ENCODE measurements at regions not wholly inside any gene's neighbourhood (a gene's known extent, or its start where the extent isn't known, plus 50 kb on each side); places are given as distances from the start of the nearest gene placed in this dataset.

DNA sequence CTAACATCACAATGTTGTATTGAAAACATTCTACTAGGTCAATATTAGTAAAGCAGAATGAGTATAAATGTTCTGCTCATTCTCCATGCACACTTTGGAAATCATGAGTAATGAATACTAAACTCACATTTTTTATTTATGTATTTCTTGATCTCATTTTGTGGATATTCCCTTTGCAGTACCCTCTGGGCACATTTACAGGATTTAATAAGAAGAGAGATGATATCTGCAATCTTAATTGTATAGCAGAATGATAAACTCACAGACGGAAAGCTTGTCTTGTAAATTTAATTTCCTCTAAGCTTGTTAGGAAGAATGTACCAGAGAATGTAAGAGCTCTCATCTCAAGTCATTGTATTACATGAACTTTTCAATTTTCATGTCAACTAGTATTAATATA lies 1279.7 kb downstream of the PCDH7 start:
- H3K27ac Mint-ChIP-seq, result no peak overlapping the region
- H3K27me3 Mint-ChIP-seq, result no peaks in the 10 kb centered on the region
- DNase-seq (no peak), ATAC-seq (ENCODE audit: low read depth) (no peak)
- no peaks in the 10 kb centered on the region for H3K4me1 Mint-ChIP-seq
- no peak overlapping the region for H3K4me3 Mint-ChIP-seq
- ChIA-PET POLR2A (no interaction called here), CTCF (no interaction called here)
- no peaks in the 10 kb centered on the region for H3K36me3 Mint-ChIP-seq (ENCODE audit: low read depth)
- intact Hi-C loops (cut with micrococcal nuclease), result no loop called here
- TF ChIP-seq CTCF (IDR thresholded peaks at IDR 0.05), result no peak
- H3K9me3 Mint-ChIP-seq, result no peaks in the 10 kb centered on the region

- H3K36me3 Mint-ChIP-seq (ENCODE audit: low read depth), result no peaks in the 10 kb centered on the region
- POLR2A ChIA-PET, result no interaction called here
- ATAC-seq (ENCODE audit: low read depth), result no peak
- H3K4me1 Mint-ChIP-seq, result no peaks in the 10 kb centered on the region
- no peak overlapping the region for H3K4me3 Mint-ChIP-seq
- CTCF ChIA-PET, result no interaction called here
- intact Hi-C loops (cut with micrococcal nuclease), result no loop called here
- no peak overlapping the region for H3K27ac Mint-ChIP-seq
- H3K27me3 Mint-ChIP-seq, result no peaks in the 10 kb centered on the region
- no peaks in the 10 kb centered on the region for H3K9me3 Mint-ChIP-seq
- TF ChIP-seq CTCF (IDR thresholded peaks at IDR 0.05), result no peak
- DNase-seq, result no peak
These were observed 1280.8 kb downstream of the PCDH7 start for GRCh38 chr4:32000846-32001488.

DNA sequence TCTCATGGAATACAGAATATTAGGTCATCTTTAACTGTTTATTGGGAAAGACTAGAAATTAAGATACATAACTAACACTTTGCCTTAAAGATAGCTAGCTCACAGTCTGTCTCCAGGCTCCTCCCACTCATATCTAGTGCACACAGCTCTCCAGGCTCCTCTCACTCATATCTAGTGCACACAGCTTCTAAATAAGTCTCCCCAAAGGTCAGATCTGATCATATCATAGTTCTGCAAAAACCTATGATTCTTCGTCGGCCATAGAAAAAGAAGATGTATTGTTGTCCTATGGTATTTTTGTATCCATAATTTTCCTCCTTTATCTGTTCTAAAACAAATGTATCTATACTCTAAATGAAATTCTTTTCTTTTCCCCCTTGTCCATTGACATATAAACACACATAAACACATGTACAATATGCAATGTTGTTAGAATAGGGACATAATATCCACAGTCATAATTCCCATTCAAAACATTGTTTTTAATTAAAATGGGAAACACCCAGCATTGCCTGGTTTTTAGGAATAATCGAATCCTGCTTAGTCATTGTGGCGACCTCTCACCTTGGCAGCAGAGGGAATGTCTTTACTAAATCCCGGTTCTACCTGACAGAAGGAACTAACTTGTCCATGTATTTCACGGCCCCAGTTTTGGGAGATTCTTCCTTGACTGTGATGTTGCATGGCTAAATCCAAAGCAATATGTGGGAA lies 1282.0 kb downstream of the PCDH7 start:
- Mint-ChIP-seq H3K9me3 (no peaks in the 10 kb centered on the region), H3K4me3 (no peak overlapping the region), H3K27ac (no peak overlapping the region), H3K36me3 (ENCODE audit: low read depth) (no peaks in the 10 kb centered on the region), H3K27me3 (no peaks in the 10 kb centered on the region), H3K4me1 (no peaks in the 10 kb centered on the region)
- ATAC-seq (ENCODE audit: low read depth) (no peak), DNase-seq (no peak)
- intact Hi-C loops (cut with micrococcal nuclease), result no loop called here
- no peak for TF ChIP-seq CTCF (IDR thresholded peaks at IDR 0.05)
- POLR2A ChIA-PET, result no interaction called here
- CTCF ChIA-PET, result no interaction called here

- no peaks in the 10 kb centered on the region for H3K36me3 Mint-ChIP-seq (ENCODE audit: low read depth)
- ATAC-seq (ENCODE audit: low read depth) (no peak), DNase-seq (no peak)
- no peak overlapping the region for H3K27ac Mint-ChIP-seq
- intact Hi-C loops (cut with micrococcal nuclease), result no loop called here
- ChIA-PET CTCF (no interaction called here), POLR2A (no interaction called here)
- no peaks in the 10 kb centered on the region for H3K27me3 Mint-ChIP-seq
- no peaks in the 10 kb centered on the region for H3K4me1 Mint-ChIP-seq
- no peak overlapping the region for H3K4me3 Mint-ChIP-seq
- no peaks in the 10 kb centered on the region for H3K9me3 Mint-ChIP-seq
- no peak for TF ChIP-seq CTCF (IDR thresholded peaks at IDR 0.05)
These were observed 1283.4 kb downstream of the PCDH7 start for GRCh38 chr4:32003548-32003947.

DNA sequence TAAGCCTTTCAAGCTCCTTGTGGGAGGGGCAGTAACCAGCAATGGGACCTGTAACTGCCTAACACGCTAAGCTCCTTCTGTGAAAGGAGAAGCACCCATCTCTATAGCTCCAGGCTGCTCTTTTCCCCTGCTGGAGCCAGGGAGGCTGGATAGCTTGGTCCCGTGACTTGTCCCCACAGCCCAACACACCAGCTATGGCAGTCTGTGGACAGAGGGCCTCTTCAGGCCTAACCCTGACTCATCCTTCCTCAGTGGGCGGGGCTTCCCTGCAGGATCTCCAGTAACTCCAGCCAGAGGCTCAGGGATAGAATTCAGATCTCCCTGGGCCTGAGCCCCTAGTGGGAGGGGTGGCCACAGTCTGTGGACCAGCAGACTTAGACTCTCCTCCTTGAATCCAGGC lies 1290.1 kb downstream of the PCDH7 start:
- POLR2A ChIA-PET, result no interaction called here

More for the DNA sequence above, 1290.1 kb downstream of the PCDH7 start:
- H3K27ac Mint-ChIP-seq, result no peak overlapping the region
- no peaks in the 10 kb centered on the region for H3K4me1 Mint-ChIP-seq
- no peak overlapping the region for H3K4me3 Mint-ChIP-seq
- no peak for ATAC-seq (ENCODE audit: low read depth)
- peaks cover 10% of the 10 kb centered on the region for H3K9me3 Mint-ChIP-seq
- CTCF ChIA-PET, result no interaction called here
- TF ChIP-seq CTCF (IDR thresholded peaks at IDR 0.05), result no peak
- intact Hi-C loops (cut with micrococcal nuclease), result no loop called here
- no peaks in the 10 kb centered on the region for H3K27me3 Mint-ChIP-seq
- no peaks in the 10 kb centered on the region for H3K36me3 Mint-ChIP-seq (ENCODE audit: low read depth)
- no peak for DNase-seq

All from activated B cell treated with CpG ODN at 0.5 μM for 24 hours (primary cell).